Mesodermal cell (in vitro differentiated cells): ENCODE measurements at regions not wholly inside any gene's neighbourhood (a gene's known extent, or its start where the extent isn't known, plus 50 kb on each side); places are given as distances from the start of the nearest gene placed in this dataset.
A peak's percentile ranks its signal among the peaks of the same experiment; 100 is the strongest.

Source experiments
- H3K27ac ChIP-seq: 2 replicates; pipeline ENCODE4 v1.7.0; 2013; ENCODE audit warnings: mild to moderate bottlenecking, low read depth, low read length, moderate library complexity; ENCODE audit not compliant: severe bottlenecking
- H3K36me3 ChIP-seq: 2 replicates; pipeline ENCODE4 v1.7.1; 2013; ENCODE audit warnings: mild to moderate bottlenecking, low read length, moderate library complexity; ENCODE audit not compliant: control insufficient read depth, insufficient read depth
- H3K4me1 ChIP-seq: one replicate; pipeline ENCODE4 v1.7.1; 2013; ENCODE audit warnings: mild to moderate bottlenecking, low read length; ENCODE audit not compliant: insufficient read depth, control insufficient read depth, poor library complexity, severe bottlenecking
- H3K4me3 ChIP-seq: 2 replicates; pipeline ENCODE4 v1.7.0; 2013; ENCODE audit warnings: low read length, control low read depth, mild to moderate bottlenecking; ENCODE audit not compliant: insufficient read depth, poor library complexity, severe bottlenecking; ENCODE audit errors: extremely low read depth
- H3K9me3 ChIP-seq: 2 replicates; pipeline ENCODE4 v1.7.1; 2013; ENCODE audit warnings: mild to moderate bottlenecking, low read length, moderate library complexity; ENCODE audit not compliant: control insufficient read depth
- WGBS, 2 experiments: methylation state at CpG; one replicate each; pipeline ENCODE4 v1.1.5; 2013; ENCODE audit warnings: missing lambda C conversion rate in 2 of 2; ENCODE audit not compliant: insufficient coverage in 2 of 2; 5-methylcytosine and 5-hydroxymethylcytosine counted together

- Histone ChIP-seq H3K4me3 (no peak overlapping the region), H3K9me3 (peaks cover 6% of the 10 kb centered on the region), H3K36me3 (no peaks in the 10 kb centered on the region), H3K4me1 (peaks cover 15% of the 10 kb centered on the region), H3K27ac (no peak overlapping the region)
- 97 to 100% methylated on average over 6 to 11 of the region's 13 CpGs for WGBS, 2 experiments
These were observed 69.5 kb upstream of the IER5L start for GRCh38 chr9:129247285-129248153.

DNA sequence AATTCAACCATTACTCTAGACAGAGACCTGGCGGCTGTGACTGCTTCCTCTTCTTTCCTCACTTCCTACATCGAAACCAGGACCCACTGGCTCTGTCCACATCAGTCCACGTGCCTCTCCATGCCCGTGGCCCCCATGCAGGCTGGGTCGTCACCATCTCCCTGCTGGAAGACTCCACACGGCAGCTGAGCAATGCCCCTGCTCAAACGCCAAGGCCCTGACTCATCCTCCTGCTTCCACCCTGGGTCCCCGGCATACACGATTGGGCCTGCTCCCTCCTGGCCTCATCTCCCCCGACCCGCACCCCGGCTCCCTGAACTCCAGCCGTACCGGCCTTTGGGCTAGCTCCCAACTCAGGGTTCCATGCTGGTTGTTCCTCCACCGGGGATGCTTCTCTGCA, 67.2 kb upstream of the IER5L start:
- H3K9me3 ChIP-seq = peaks cover 6% of the 10 kb centered on the region
- peaks cover 15% of the 10 kb centered on the region for H3K4me1 ChIP-seq
- no peak overlapping the region for H3K27ac ChIP-seq
- WGBS, 2 experiments = 73 to 81% methylated on average over 12 to 14 of the region's 15 CpGs
- no peaks in the 10 kb centered on the region for H3K36me3 ChIP-seq
- no peak overlapping the region for H3K4me3 ChIP-seq

DNA sequence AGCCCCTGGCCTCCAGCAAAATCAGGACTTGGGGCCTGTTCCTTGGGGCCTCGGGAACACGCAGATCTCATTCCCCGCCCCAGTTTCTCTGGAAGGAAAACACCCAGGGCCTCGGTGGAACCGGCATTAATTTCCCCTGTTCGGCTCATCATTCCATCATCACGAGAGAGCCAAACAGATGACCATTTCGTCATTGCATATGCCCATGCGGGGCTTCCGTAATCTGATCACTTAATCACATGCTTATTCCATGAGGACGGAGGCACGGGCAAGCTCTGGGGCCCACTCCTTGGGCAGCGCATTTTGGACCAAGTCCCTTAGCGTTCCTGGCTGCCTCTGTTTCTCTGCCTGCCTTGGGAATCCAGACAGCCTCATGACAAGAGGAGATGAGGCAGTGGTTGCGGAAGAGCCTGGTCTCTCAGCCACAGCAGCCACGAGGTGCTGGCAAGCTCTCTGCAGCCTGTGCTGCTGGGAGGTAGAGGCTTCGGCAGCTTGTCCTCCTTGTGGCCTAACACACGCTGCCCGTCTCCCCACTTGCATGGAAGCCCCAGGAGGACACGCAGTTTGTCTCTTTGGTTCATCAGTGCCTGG, 65.0 kb upstream of the IER5L start:
- Histone ChIP-seq H3K36me3 (no peaks in the 10 kb centered on the region), H3K4me1 (peaks cover 15% of the 10 kb centered on the region), H3K27ac (no peak overlapping the region), H3K9me3 (peaks cover 3% of the 10 kb centered on the region), H3K4me3 (no peak overlapping the region)
- 88 to 91% methylated on average over 13 to 20 of the region's 20 CpGs for WGBS, 2 experiments

- 92 to 93% methylated on average over 13 to 15 of the region's 15 CpGs for WGBS, 2 experiments
- no peaks in the 10 kb centered on the region for H3K9me3 ChIP-seq
- peaks cover 20% of the 10 kb centered on the region for H3K4me1 ChIP-seq
These were observed 64.3 kb upstream of the IER5L start for GRCh38 chr9:129242191-129242941.

DNA sequence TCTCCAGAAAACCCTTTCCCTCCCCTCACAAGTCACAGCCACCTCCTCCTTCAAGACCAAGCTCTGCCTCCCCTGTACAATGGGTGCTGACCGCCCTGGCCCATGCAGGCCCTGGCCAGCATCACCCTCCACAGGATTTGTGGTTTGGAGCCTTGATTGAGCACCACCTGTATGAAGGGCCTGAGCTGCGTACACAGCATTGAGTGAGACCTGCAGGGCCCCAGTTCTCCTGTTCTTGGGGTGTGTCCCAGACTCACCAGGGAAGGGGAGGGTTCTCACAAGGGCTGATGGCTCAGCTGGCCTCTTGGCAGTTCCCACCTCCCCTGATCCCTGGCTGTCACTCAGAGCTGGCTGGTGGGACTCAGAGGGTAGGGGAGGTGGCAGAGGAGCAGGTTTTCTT, 63.7 kb upstream of the IER5L start:
- Histone ChIP-seq H3K36me3 (no peaks in the 10 kb centered on the region), H3K4me1 (peaks cover 26% of the 10 kb centered on the region), H3K9me3 (no peaks in the 10 kb centered on the region), H3K27ac (no peak overlapping the region), H3K4me3 (no peak overlapping the region)
- WGBS, 2 experiments = 100% methylated on average over 2 of the region's 2 CpGs

More at GRCh38 chr9:129242191-129242941, 64.3 kb upstream of the IER5L start:
- Histone ChIP-seq H3K27ac (no peak overlapping the region), H3K4me3 (no peak overlapping the region), H3K36me3 (no peaks in the 10 kb centered on the region)

DNA sequence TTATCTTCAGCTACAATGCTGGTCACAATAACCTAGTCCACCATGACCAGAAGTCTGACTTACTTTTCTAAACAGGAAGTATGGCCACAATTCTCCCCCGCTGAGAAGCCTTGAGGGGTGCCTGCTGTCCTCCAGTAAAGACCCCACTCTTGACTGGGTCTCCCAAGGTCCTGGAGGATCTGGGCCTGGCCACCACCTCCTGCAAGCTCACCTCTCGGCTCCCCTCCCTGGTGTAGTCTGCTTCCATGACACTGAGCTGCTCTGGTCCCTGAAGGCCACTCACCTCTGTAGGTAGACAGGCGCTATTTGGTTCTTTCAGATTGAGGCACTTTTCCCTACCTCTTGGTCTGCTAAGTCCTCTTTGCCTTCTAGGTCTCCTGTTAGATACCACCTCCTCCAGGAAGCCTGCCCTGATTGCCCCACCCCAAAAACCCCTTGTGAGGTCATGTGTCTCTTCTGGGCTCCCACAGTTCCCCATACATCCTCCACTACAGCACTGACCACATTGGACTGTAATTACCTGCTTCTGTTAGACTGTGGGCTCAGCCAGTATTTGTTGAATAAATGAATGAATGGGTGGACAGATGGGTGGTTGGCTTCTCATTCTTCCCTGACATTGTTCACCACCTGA, 62.6 kb upstream of the IER5L start:
- 87 to 95% methylated on average over 3 of the region's 3 CpGs for WGBS, 2 experiments
- Histone ChIP-seq H3K4me3 (no peak overlapping the region), H3K4me1 (peaks cover 24% of the 10 kb centered on the region), H3K36me3 (no peaks in the 10 kb centered on the region), H3K9me3 (no peaks in the 10 kb centered on the region), H3K27ac (no peak overlapping the region)

- 92 to 96% methylated on average over 7 to 10 of the region's 10 CpGs for WGBS, 2 experiments
- Histone ChIP-seq H3K36me3 (no peaks in the 10 kb centered on the region), H3K9me3 (no peaks in the 10 kb centered on the region), H3K4me1 (peaks cover 21% of the 10 kb centered on the region), H3K4me3 (no peak overlapping the region), H3K27ac (no peak overlapping the region)
These were observed 62.0 kb upstream of the IER5L start for GRCh38 chr9:129239946-129240490.

GRCh38 chr9:129237803-129238202, 59.7 kb upstream of the IER5L start:
- H3K27ac ChIP-seq = no peak overlapping the region
- H3K9me3 ChIP-seq = peaks cover 9% of the 10 kb centered on the region
- 70 to 95% methylated on average over 2 of the region's 2 CpGs for WGBS, 2 experiments
- H3K4me3 ChIP-seq = no peak overlapping the region
- no peaks in the 10 kb centered on the region for H3K36me3 ChIP-seq
- H3K4me1 ChIP-seq = peaks cover 17% of the 10 kb centered on the region

GRCh38 chr9:129237164-129237611, 59.1 kb upstream of the IER5L start:
- no peak overlapping the region for H3K4me3 ChIP-seq
- H3K27ac ChIP-seq = peak overlapping the region; percentile 72
- 22% methylated on average over 9 to 11 of the region's 13 CpGs for WGBS, 2 experiments
- H3K9me3 ChIP-seq = peaks cover 11% of the 10 kb centered on the region
- H3K36me3 ChIP-seq = no peaks in the 10 kb centered on the region
- H3K4me1 ChIP-seq = peaks cover 17% of the 10 kb centered on the region
